Left renal cortex interstitium (tissue), 4 donors: ENCODE measurements at regions not wholly inside any gene's neighbourhood (a gene's known extent, or its start where the extent isn't known, plus 50 kb on each side); places are given as distances from the start of the nearest gene placed in this dataset.
A peak's percentile ranks its signal among the peaks of the same experiment; 100 is the strongest.
"Not testable (repeated sequence)": the region's sequence is repeated elsewhere in the genome, so short reads cannot be mapped to it uniquely, and the experiment has no call there.

Experiments used
- DNase-seq, 4 donors: peaks; one replicate each; pipeline ENCODE4 v3.0.0-alpha.2; 2013; ENCODE audit warnings: low read depth in 4 of 4, low spot score in 2 of 4, missing footprints in 1 of 4

- no peak for DNase-seq
Observed at GRCh38 chr2:166831930-166832329, 56.4 kb upstream of the XIRP2 start.

GRCh38 chr2:166825914-166826313, 62.4 kb upstream of the XIRP2 start:
- DNase-seq: no peak

GRCh38 chr2:166814335-166814734, 73.9 kb upstream of the XIRP2 start:
- no peak for DNase-seq

GRCh38 chr2:166812166-166812891, 76.0 kb upstream of the XIRP2 start:
- DNase-seq: no peak

GRCh38 chr2:166805753-166806152, 82.5 kb upstream of the XIRP2 start:
- DNase-seq: no peak

GRCh38 chr2:166803373-166804000, 84.8 kb upstream of the XIRP2 start:
- peak in 2 of 4 donors; percentile 29 to 38 for DNase-seq

GRCh38 chr2:166802475-166802874, 85.8 kb upstream of the XIRP2 start:
- no peak for DNase-seq

- DNase-seq: no peak
Observed at GRCh38 chr2:166792808-166793207, 95.5 kb upstream of the XIRP2 start.

- no peak for DNase-seq
Observed at GRCh38 chr2:166786707-166787106, 101.6 kb upstream of the XIRP2 start.

- no peak for DNase-seq
Observed at GRCh38 chr2:166784296-166784946, 103.9 kb upstream of the XIRP2 start.

- no peak for DNase-seq
Observed at GRCh38 chr2:166775176-166775575, 113.1 kb upstream of the XIRP2 start.

GRCh38 chr2:166773308-166773949, 114.9 kb upstream of the XIRP2 start:
- DNase-seq: no peak

- no peak for DNase-seq
Observed at GRCh38 chr2:166768393-166769123, 119.7 kb upstream of the XIRP2 start.

GRCh38 chr2:166766769-166767322, 121.4 kb upstream of the XIRP2 start:
- not testable (repeated sequence) for DNase-seq

- no peak for DNase-seq
Observed at GRCh38 chr2:166766220-166766619, 122.1 kb upstream of the XIRP2 start.

- no peak for DNase-seq
Observed at GRCh38 chr2:166765141-166765540, 123.1 kb upstream of the XIRP2 start.

- DNase-seq: no peak
Observed at GRCh38 chr2:166764702-166765101, 123.6 kb upstream of the XIRP2 start.

- DNase-seq: no peak
Observed at GRCh38 chr2:166764216-166764615, 124.1 kb upstream of the XIRP2 start.

- DNase-seq: no peak
Observed at GRCh38 chr2:166762746-166763145, 125.5 kb upstream of the XIRP2 start.

- no peak for DNase-seq
Observed at GRCh38 chr2:166758956-166759355, 129.3 kb upstream of the XIRP2 start.
